Esophagus muscularis mucosa (tissue), 4 donors: ENCODE measurements at regions not wholly inside any gene's neighbourhood (a gene's known extent, or its start where the extent isn't known, plus 50 kb on each side); places are given as distances from the start of the nearest gene placed in this dataset.

Experiments
- DNase-seq: peaks from one replicate; pipeline ENCODE4 v3.0.0-alpha.2; 2017; ENCODE audit errors: extremely low spot score
- H3K27ac ChIP-seq, 4 donors: fragments of 200-600 bp; sonication (generic); replicated peaks in 1 of 4; 1 replicate in 3 of 4; 2 replicates in 1 of 4; pipeline ENCODE4 v1.5.1; 2016 to 2019; ENCODE audit warnings: mild to moderate bottlenecking in 1 of 4
- H3K27me3 ChIP-seq, 4 donors: fragments of 200-600 bp; sonication (generic); one replicate each; pipeline versions ENCODE4 v1.5.1 to v1.6.0; 2016 to 2019
- H3K36me3 ChIP-seq, 4 donors: fragments of 200-600 bp; sonication (generic); one replicate each; pipeline ENCODE4 v1.5.1; 2016 to 2019
- H3K4me1 ChIP-seq, 4 donors: fragments of 200-600 bp; sonication (generic); one replicate each; pipeline ENCODE4 v1.5.1; 2016 to 2019
- H3K4me3 ChIP-seq, 4 donors: fragments of 200-600 bp; sonication (generic); 1 replicate in 2 of 4; 2 replicates in 2 of 4; pipeline ENCODE4 v1.5.1; 2016 to 2019; ENCODE audit warnings: mild to moderate bottlenecking in 4 of 4, moderate library complexity in 1 of 4
- H3K9me3 ChIP-seq, 4 donors: fragments of 200-600 bp; sonication (generic); 1 replicate in 3 of 4; 2 replicates in 1 of 4; pipeline ENCODE4 v1.5.1; 2016 to 2019
- CTCF ChIP-seq, 3 experiments: fragments of 200-600 bp in 2 of 3; fragments of 450-650 bp in 1 of 3; sonication (generic) in 2 of 3; IDR thresholded peaks; one replicate each; pipeline ENCODE4 v1.5.1; 2017 to 2019; ENCODE audit warnings: antibody characterized with exemption in 3 of 3, mild to moderate bottlenecking in 2 of 3, moderate library complexity in 1 of 3
- EP300 ChIP-seq: sonication (generic); formaldehyde crosslinking; IDR thresholded peaks from one replicate; pipeline ENCODE4 v1.6.1; 2017; ENCODE audit warnings: antibody characterized with exemption
- POLR2A ChIP-seq: fragments of 450-650 bp; IDR thresholded peaks from one replicate; pipeline ENCODE4 v1.6.1; 2017; ENCODE audit warnings: antibody characterized with exemption, moderate library complexity, mild to moderate bottlenecking, low read depth
- POLR2AphosphoS5 ChIP-seq, 2 donors: sonication (generic); formaldehyde crosslinking; IDR thresholded peaks; one replicate each; pipeline ENCODE4 v1.6.1; 2017; ENCODE audit warnings: antibody characterized with exemption in 2 of 2
- WGBS: methylation state at CpG from one replicate; pipeline ENCODE4 v1.1.5; 2018; 5-methylcytosine and 5-hydroxymethylcytosine counted together
- intact Hi-C: fragments of 100-400 bp; cut with DNase I; formaldehyde crosslinking; loops from one replicate; pipeline ENCODE4 v1.15.1; 2023

GRCh38 chr21:43275421-43276211, 106.8 kb downstream of the CRYAA start:
- DNase-seq = no peak
- H3K27me3 ChIP-seq = peaks cover 0 to 85% (median 0%) of the 10 kb centered on the region in 4 donors

GRCh38 chr21:43274946-43275310, 106.1 kb downstream of the CRYAA start:
- DNase-seq = no peak
- no peak overlapping the region for H3K4me3 ChIP-seq
- peaks cover 0 to 92% (median 0%) of the 10 kb centered on the region in 4 donors for H3K27me3 ChIP-seq

More at GRCh38 chr21:43275421-43276211, 106.8 kb downstream of the CRYAA start:
- H3K4me3 ChIP-seq = no peak overlapping the region
- TF ChIP-seq POLR2AphosphoS5 (IDR thresholded peaks at IDR 0.05) = no peak
- TF ChIP-seq CTCF (IDR thresholded peaks at IDR 0.05) = no peak
- H3K9me3 ChIP-seq = no peaks in the 10 kb centered on the region
- no peak overlapping the region for H3K27ac ChIP-seq
- intact Hi-C loops = no loop called here
- WGBS = 30% methylated on average over 2 of the region's 6 CpGs
- no peaks in the 10 kb centered on the region for H3K36me3 ChIP-seq
- peaks cover 0 to 15% (median 10%) of the 10 kb centered on the region in 4 donors for H3K4me1 ChIP-seq

GRCh38 chr21:43274022-43274945, 105.5 kb downstream of the CRYAA start:
- Histone ChIP-seq H3K36me3 (no peaks in the 10 kb centered on the region), H3K4me1 (peaks cover 0 to 15% (median 10%) of the 10 kb centered on the region in 4 donors), H3K27ac (no peak overlapping the region), H3K27me3 (peaks cover 0 to 94% (median 0%) of the 10 kb centered on the region in 4 donors), H3K4me3 (no peak overlapping the region), H3K9me3 (no peaks in the 10 kb centered on the region)
- WGBS = 89% methylated on average over 21 of the region's 21 CpGs
- DNase-seq = no peak
- no peak for TF ChIP-seq CTCF (IDR thresholded peaks at IDR 0.05)
- TF ChIP-seq POLR2AphosphoS5 (IDR thresholded peaks at IDR 0.05) = no peak
- no peak for TF ChIP-seq EP300
- no peak for TF ChIP-seq POLR2A
- intact Hi-C loops = no loop called here

More at GRCh38 chr21:43274946-43275310, 106.1 kb downstream of the CRYAA start:
- intact Hi-C loops = no loop called here
- TF ChIP-seq EP300 (no peak), POLR2AphosphoS5 (IDR thresholded peaks at IDR 0.05) (no peak), CTCF (IDR thresholded peaks at IDR 0.05) (no peak), POLR2A (no peak)
- WGBS = 64% methylated on average over 5 of the region's 6 CpGs
- peaks cover 0 to 15% (median 10%) of the 10 kb centered on the region in 4 donors for H3K4me1 ChIP-seq
- H3K27ac ChIP-seq = no peak overlapping the region
- no peaks in the 10 kb centered on the region for H3K36me3 ChIP-seq
- no peaks in the 10 kb centered on the region for H3K9me3 ChIP-seq

GRCh38 chr21:43273708-43274021, 104.9 kb downstream of the CRYAA start:
- H3K4me3 ChIP-seq = no peak overlapping the region
- H3K36me3 ChIP-seq = no peaks in the 10 kb centered on the region
- no peak overlapping the region for H3K27ac ChIP-seq
- WGBS = 78% methylated on average over 8 of the region's 9 CpGs
- no peaks in the 10 kb centered on the region for H3K9me3 ChIP-seq
- TF ChIP-seq CTCF (IDR thresholded peaks at IDR 0.05) = no peak
- TF ChIP-seq POLR2A = no peak
- TF ChIP-seq EP300 = no peak
- H3K4me1 ChIP-seq = peaks cover 0 to 14% (median 10%) of the 10 kb centered on the region in 4 donors
- intact Hi-C loops = no loop called here
- DNase-seq = no peak
- H3K27me3 ChIP-seq = peaks cover 0 to 87% (median 0%) of the 10 kb centered on the region in 4 donors
